Activated CD8-positive, alpha-beta memory T cell treated with anti-CD3 and anti-CD28 coated beads, Interleukin-2, amount 50 U/mL, for 48 hours (primary cell): ENCODE measurements at regions not wholly inside any gene's neighbourhood (a gene's known extent, or its start where the extent isn't known, plus 50 kb on each side); places are given as distances from the start of the nearest gene placed in this dataset.
"Not testable (repeated sequence)": the region's sequence is repeated elsewhere in the genome, so short reads cannot be mapped to it uniquely, and the experiment has no call there.

Source experiments
- DNase-seq: peaks from one replicate; pipeline ENCODE4 v3.0.0-alpha.2; 2020

GRCh38 chr15:93932164-93932776 lies 299.1 kb upstream of the MCTP2 start:
- no peak for DNase-seq

GRCh38 chr15:93929375-93930094 lies 301.8 kb upstream of the MCTP2 start:
- no peak for DNase-seq

- DNase-seq: no peak
Observed at GRCh38 chr15:93920204-93920603, 311.2 kb upstream of the MCTP2 start.

- not testable (repeated sequence) for DNase-seq
Observed at GRCh38 chr15:93918801-93919200, 312.6 kb upstream of the MCTP2 start.

GRCh38 chr15:93917181-93917580 lies 314.2 kb upstream of the MCTP2 start:
- no peak for DNase-seq

- no peak for DNase-seq
Observed at GRCh38 chr15:93913871-93914270, 317.5 kb upstream of the MCTP2 start.

- DNase-seq: no peak
Observed at GRCh38 chr15:93913310-93913709, 318.1 kb upstream of the MCTP2 start.

GRCh38 chr15:93900476-93901400 lies 330.6 kb upstream of the MCTP2 start:
- no peak for DNase-seq

- DNase-seq: no peak
Observed at GRCh38 chr15:93899817-93900216, 331.5 kb upstream of the MCTP2 start.

- no peak for DNase-seq
Observed at GRCh38 chr15:93897377-93897776, 334.0 kb upstream of the MCTP2 start.

GRCh38 chr15:93895976-93896770 lies 335.2 kb upstream of the MCTP2 start:
- DNase-seq: no peak

- no peak for DNase-seq
Observed at GRCh38 chr15:93894438-93895036, 336.8 kb upstream of the MCTP2 start.

GRCh38 chr15:93887151-93887550 lies 344.2 kb upstream of the MCTP2 start:
- no peak for DNase-seq

GRCh38 chr15:93882779-93883178 lies 348.6 kb upstream of the MCTP2 start:
- DNase-seq: no peak

- DNase-seq: no peak
Observed at GRCh38 chr15:93882141-93882540, 349.2 kb upstream of the MCTP2 start.

- DNase-seq: no peak
Observed at GRCh38 chr15:93881310-93881709, 350.1 kb upstream of the MCTP2 start.

GRCh38 chr15:93880358-93880757 lies 351.0 kb upstream of the MCTP2 start:
- DNase-seq: no peak

- DNase-seq: no peak
Observed at GRCh38 chr15:93870583-93870982, 360.8 kb upstream of the MCTP2 start.

- DNase-seq: no peak
Observed at GRCh38 chr15:93866948-93867347, 364.4 kb upstream of the MCTP2 start.

GRCh38 chr15:93866476-93866875 lies 364.9 kb upstream of the MCTP2 start:
- DNase-seq: no peak

- no peak for DNase-seq
Observed at GRCh38 chr15:93865586-93865985, 365.8 kb upstream of the MCTP2 start.

GRCh38 chr15:93862791-93863190 lies 368.6 kb upstream of the MCTP2 start:
- DNase-seq: no peak
